RWPE2 (cell line): ENCODE measurements at regions not wholly inside any gene's neighbourhood (a gene's known extent, or its start where the extent isn't known, plus 50 kb on each side); places are given as distances from the start of the nearest gene placed in this dataset.
"Not testable (repeated sequence)": the region's sequence is repeated elsewhere in the genome, so short reads cannot be mapped to it uniquely, and the experiment has no call there.

Experiments used
- ATAC-seq: fragments of 200-7000 bp; cut with Tn5 transposase; 3 replicates; pipeline ENCODE4 v1.9.1; 2021; ENCODE audit warnings: low read depth
- DNase-seq: peaks from one replicate; pipeline ENCODE4 v3.0.0-alpha.2; 2020; ENCODE audit warnings: low spot score
- H3K27ac ChIP-seq: fragments of 450-650 bp; 2 replicates; pipeline ENCODE4 v1.5.1; 2017; ENCODE audit warnings: mild to moderate bottlenecking; ENCODE audit not compliant: poor library complexity, severe bottlenecking
- H3K27me3 ChIP-seq: fragments of 250-450 bp; sonication (Bioruptor Pico); 2 replicates; pipeline ENCODE4 v1.5.1; 2021; ENCODE audit warnings: mild to moderate bottlenecking, moderate library complexity; ENCODE audit not compliant: insufficient read depth, poor library complexity, severe bottlenecking
- H3K36me3 ChIP-seq: fragments of 250-450 bp; sonication (Bioruptor Pico); 2 replicates; pipeline ENCODE4 v1.5.1; 2020; ENCODE audit warnings: low read depth, mild to moderate bottlenecking, moderate library complexity
- H3K4me1 ChIP-seq: fragments of 250-450 bp; sonication (Bioruptor Pico); 2 replicates; pipeline ENCODE4 v1.5.1; 2021; ENCODE audit warnings: mild to moderate bottlenecking, moderate library complexity; ENCODE audit not compliant: insufficient read depth, poor library complexity, severe bottlenecking
- H3K4me3 ChIP-seq: fragments of 250-450 bp; sonication (Bioruptor Pico); 2 replicates; pipeline ENCODE4 v1.5.1; 2021; ENCODE audit warnings: mild to moderate bottlenecking, moderate library complexity; ENCODE audit not compliant: severe bottlenecking
- H3K9me3 ChIP-seq: fragments of 250-450 bp; sonication (Bioruptor Pico); 2 replicates; pipeline ENCODE4 v1.5.1; 2021; ENCODE audit warnings: mild to moderate bottlenecking, moderate library complexity; ENCODE audit not compliant: severe bottlenecking
- CTCF ChIP-seq: fragments of 450-650 bp; IDR thresholded peaks from one replicate; pipeline ENCODE4 v1.5.1; 2017; ENCODE audit warnings: mild to moderate bottlenecking, moderate library complexity; ENCODE audit not compliant: poor library complexity, severe bottlenecking

GRCh38 chr3:159401069-159401468 lies 587.6 kb upstream of the IL12A start:
- Histone ChIP-seq H3K4me3 (no peak overlapping the region), H3K9me3 (no peaks in the 10 kb centered on the region), H3K27ac (no peak overlapping the region), H3K36me3 (no peaks in the 10 kb centered on the region), H3K4me1 (no peaks in the 10 kb centered on the region), H3K27me3 (no peaks in the 10 kb centered on the region)
- ATAC-seq (no peak), DNase-seq (no peak)
- no peak for TF ChIP-seq CTCF

GRCh38 chr3:159409711-159410110 lies 578.9 kb upstream of the IL12A start:
- H3K4me3 ChIP-seq, ATAC-seq, DNase-seq, H3K9me3 ChIP-seq, H3K27me3 ChIP-seq, H3K27ac ChIP-seq, H3K4me1 ChIP-seq, H3K36me3 ChIP-seq: not testable (repeated sequence)

GRCh38 chr3:159413319-159413718 lies 575.3 kb upstream of the IL12A start:
- Histone ChIP-seq H3K27me3 (no peaks in the 10 kb centered on the region), H3K27ac (no peak overlapping the region), H3K4me3 (no peak overlapping the region), H3K9me3 (peaks cover 4% of the 10 kb centered on the region), H3K4me1 (no peaks in the 10 kb centered on the region), H3K36me3 (no peaks in the 10 kb centered on the region)
- no peak for ATAC-seq
- DNase-seq, result no peak
- TF ChIP-seq CTCF, result no peak

- Histone ChIP-seq H3K27me3 (no peaks in the 10 kb centered on the region), H3K4me3 (no peak overlapping the region), H3K4me1 (peaks cover 2% of the 10 kb centered on the region), H3K27ac (no peak overlapping the region), H3K36me3 (no peaks in the 10 kb centered on the region), H3K9me3 (no peaks in the 10 kb centered on the region)
- no peak for ATAC-seq
- no peak for TF ChIP-seq CTCF
- no peak for DNase-seq
Measured at GRCh38 chr3:159416856-159417255, 571.8 kb upstream of the IL12A start.

- no peaks in the 10 kb centered on the region for H3K36me3 ChIP-seq
- no peaks in the 10 kb centered on the region for H3K9me3 ChIP-seq
- no peak for TF ChIP-seq CTCF
- ATAC-seq (no peak), DNase-seq (no peak)
- no peaks in the 10 kb centered on the region for H3K27me3 ChIP-seq
- H3K4me1 ChIP-seq, result peaks cover 2% of the 10 kb centered on the region
- no peak overlapping the region for H3K4me3 ChIP-seq
- H3K27ac ChIP-seq, result no peak overlapping the region
Measured at GRCh38 chr3:159417761-159418160, 570.9 kb upstream of the IL12A start.
